Stomach (tissue), 4 donors: ENCODE measurements at regions not wholly inside any gene's neighbourhood (a gene's known extent, or its start where the extent isn't known, plus 50 kb on each side); places are given as distances from the start of the nearest gene placed in this dataset.

Experiments used
- CTCF ChIP-seq, 7 experiments: fragments of 450-650 bp in 4 of 7; fragments of 200-600 bp in 3 of 7; sonication (generic) in 3 of 7; IDR thresholded peaks; one replicate each; pipeline ENCODE4 v1.5.1; 2016 to 2019; ENCODE audit warnings: antibody characterized with exemption in 7 of 7, control low read depth in 2 of 7, mild to moderate bottlenecking in 1 of 7
- EP300 ChIP-seq: sonication (generic); formaldehyde crosslinking; IDR thresholded peaks from one replicate; pipeline ENCODE4 v1.6.1; 2017; ENCODE audit warnings: antibody characterized with exemption
- POLR2A ChIP-seq, 4 donors: fragments of 450-650 bp; IDR thresholded peaks; one replicate each; pipeline ENCODE4 v1.6.1; 2016; ENCODE audit warnings: antibody characterized with exemption in 4 of 4, control low read depth in 2 of 4, mild to moderate bottlenecking in 1 of 4, moderate library complexity in 1 of 4
- POLR2AphosphoS5 ChIP-seq, 3 donors: sonication (generic); formaldehyde crosslinking; IDR thresholded peaks; one replicate each; pipeline ENCODE4 v1.6.1; 2016; ENCODE audit warnings: antibody characterized with exemption in 3 of 3

GRCh38 chr7:135845415-135846075 lies 96.9 kb upstream of the FAM180A start:
- no peak for TF ChIP-seq POLR2AphosphoS5 (IDR thresholded peaks at IDR 0.05)
- no peak for TF ChIP-seq POLR2A (IDR thresholded peaks at IDR 0.05)
- TF ChIP-seq CTCF (IDR thresholded peaks at IDR 0.05) = no peak
- no peak for TF ChIP-seq EP300
